Caco-2 (cell line): ENCODE measurements at regions not wholly inside any gene's neighbourhood (a gene's known extent, or its start where the extent isn't known, plus 50 kb on each side); places are given as distances from the start of the nearest gene placed in this dataset.

Experiments used
- BruUV-seq: library from RNA; stranded (reverse); fragments of 400-500 nt; replicated peaks from 2 replicates; lab custom pipeline; 2021; lab: Mats Ljungman, UMichigan
- CTCF ChIA-PET: fragments of 300-600 bp; sonication (Branson Sonifier 250); formaldehyde crosslinking; loops from one replicate; lab custom pipeline; 2022; ENCODE audit warnings: antibody characterized with exemption; lab: Charles Lee
- POLR2A ChIA-PET: fragments of 300-600 bp; sonication (Branson Sonifier 250); formaldehyde crosslinking; loops from one replicate; lab custom pipeline; 2022; ENCODE audit warnings: antibody characterized with exemption; lab: Charles Lee
- DNase-seq, 2 experiments: peaks; one replicate each; pipeline versions ENCODE4 v3.0.0 to v3.0.0-alpha.2; 2020 to 2022
- H3K27me3 ChIP-seq: replicated peaks from 2 replicates; pipeline ENCODE4 v1.6.0; 2011; ENCODE audit warnings: low read length; ENCODE audit not compliant: control insufficient read depth, insufficient read depth
- H3K36me3 ChIP-seq: 2 replicates; pipeline ENCODE4 v1.5.1; 2011; ENCODE audit warnings: low read length; ENCODE audit not compliant: control insufficient read depth, insufficient read depth
- H3K4me1 ChIP-seq: fragments of 250-450 bp; sonication (Bioruptor Pico); 2 replicates; pipeline ENCODE4 v1.5.1; 2020; ENCODE audit warnings: mild to moderate bottlenecking
- H3K4me3 ChIP-seq: 2 replicates; pipeline ENCODE4 v1.5.1; 2011; ENCODE audit warnings: low read depth, mild to moderate bottlenecking, control low read depth, low read length
- H3K9me3 ChIP-seq: fragments of 250-450 bp; sonication (Bioruptor Pico); 2 replicates; pipeline ENCODE4 v1.5.1; 2020; ENCODE audit warnings: mild to moderate bottlenecking, moderate library complexity
- H3K27ac Mint-ChIP-seq: one replicate; pipeline ENCODE4 v1.8.0; 2022; ENCODE audit warnings: mixed read lengths; ENCODE audit not compliant: unreplicated experiment
- H3K27me3 Mint-ChIP-seq: one replicate; pipeline ENCODE4 v1.8.0; 2022; ENCODE audit warnings: mixed read lengths; ENCODE audit not compliant: insufficient read depth, unreplicated experiment
- H3K36me3 Mint-ChIP-seq: one replicate; pipeline ENCODE4 v1.8.0; 2022; ENCODE audit warnings: mild to moderate bottlenecking, mixed read lengths; ENCODE audit not compliant: insufficient read depth, unreplicated experiment
- H3K4me1 Mint-ChIP-seq: one replicate; pipeline ENCODE4 v1.8.0; 2022; ENCODE audit warnings: low read depth, mixed read lengths; ENCODE audit not compliant: unreplicated experiment
- H3K4me3 Mint-ChIP-seq: one replicate; pipeline ENCODE4 v1.8.0; 2022; ENCODE audit warnings: mild to moderate bottlenecking, moderate library complexity, mixed read lengths; ENCODE audit not compliant: unreplicated experiment
- H3K9me3 Mint-ChIP-seq: one replicate; pipeline ENCODE4 v1.8.0; 2022; ENCODE audit warnings: mixed read lengths; ENCODE audit not compliant: unreplicated experiment
- intact Hi-C: fragments of 100-400 bp; cut with micrococcal nuclease; formaldehyde crosslinking; loops from one replicate; pipeline ENCODE4 v1.10.0; 2022; ENCODE audit not compliant: unreplicated experiment
- TF ChIP-seq, protein P1 (sequence below), 2 experiments: fragments of 200-600 bp in 1 of 2; IDR thresholded peaks; 1 replicate in 1 of 2; 2 replicates in 1 of 2; pipeline versions ENCODE4 v1.5.1 to v1.8.0; 2011 to 2022; ENCODE audit warnings: antibody characterized with exemption in 1 of 2, control low read depth in 1 of 2, inconsistent platforms in 1 of 2, low read depth in 1 of 2, low read length in 1 of 2, mild to moderate bottlenecking in 1 of 2, moderate library complexity in 1 of 2; ENCODE audit not compliant: insufficient read depth in 1 of 2, severe bottlenecking in 1 of 2, unreplicated experiment in 1 of 2

DNA sequence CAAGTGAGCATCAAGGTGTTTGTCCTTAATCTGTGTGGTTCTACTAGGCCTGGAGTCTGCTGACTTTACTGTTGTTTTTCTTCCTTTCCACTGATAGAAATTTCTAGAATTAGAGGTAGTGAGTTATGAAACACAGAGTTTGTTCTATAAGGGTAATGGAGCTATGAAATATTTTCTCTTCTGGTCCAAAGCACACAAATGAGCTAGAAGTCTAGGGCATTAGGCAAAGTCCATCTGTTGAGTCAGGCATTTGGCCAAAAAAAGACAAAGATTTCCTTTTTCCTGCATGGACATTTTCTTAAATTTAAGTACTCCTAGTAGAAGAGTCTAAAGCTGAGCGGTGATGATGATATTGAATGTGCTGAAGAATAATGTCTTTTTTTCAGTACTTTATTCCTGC lies 174.3 kb upstream of the STXBP5 start:
- H3K4me3 ChIP-seq: no peak overlapping the region
- H3K9me3 Mint-ChIP-seq: no peaks in the 10 kb centered on the region
- no peak for DNase-seq
- intact Hi-C loops: no loop called here
- no TSS peak for BruUV-seq
- H3K36me3 ChIP-seq: no peaks in the 10 kb centered on the region
- H3K4me1 Mint-ChIP-seq: peaks cover 7% of the 10 kb centered on the region
- no peaks in the 10 kb centered on the region for H3K4me1 ChIP-seq
- no peaks in the 10 kb centered on the region for H3K27me3 ChIP-seq
- H3K27me3 Mint-ChIP-seq: no peaks in the 10 kb centered on the region
- TF ChIP-seq, protein P1, sequence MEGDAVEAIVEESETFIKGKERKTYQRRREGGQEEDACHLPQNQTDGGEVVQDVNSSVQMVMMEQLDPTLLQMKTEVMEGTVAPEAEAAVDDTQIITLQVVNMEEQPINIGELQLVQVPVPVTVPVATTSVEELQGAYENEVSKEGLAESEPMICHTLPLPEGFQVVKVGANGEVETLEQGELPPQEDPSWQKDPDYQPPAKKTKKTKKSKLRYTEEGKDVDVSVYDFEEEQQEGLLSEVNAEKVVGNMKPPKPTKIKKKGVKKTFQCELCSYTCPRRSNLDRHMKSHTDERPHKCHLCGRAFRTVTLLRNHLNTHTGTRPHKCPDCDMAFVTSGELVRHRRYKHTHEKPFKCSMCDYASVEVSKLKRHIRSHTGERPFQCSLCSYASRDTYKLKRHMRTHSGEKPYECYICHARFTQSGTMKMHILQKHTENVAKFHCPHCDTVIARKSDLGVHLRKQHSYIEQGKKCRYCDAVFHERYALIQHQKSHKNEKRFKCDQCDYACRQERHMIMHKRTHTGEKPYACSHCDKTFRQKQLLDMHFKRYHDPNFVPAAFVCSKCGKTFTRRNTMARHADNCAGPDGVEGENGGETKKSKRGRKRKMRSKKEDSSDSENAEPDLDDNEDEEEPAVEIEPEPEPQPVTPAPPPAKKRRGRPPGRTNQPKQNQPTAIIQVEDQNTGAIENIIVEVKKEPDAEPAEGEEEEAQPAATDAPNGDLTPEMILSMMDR (IDR thresholded peaks at IDR 0.05; ENCODE audit: insufficient read depth in 1 of 2, low read depth in 1 of 2, low read length in 1 of 2, severe bottlenecking in 1 of 2, unreplicated experiment in 1 of 2): no peak
- no peaks in the 10 kb centered on the region for H3K36me3 Mint-ChIP-seq
- H3K9me3 ChIP-seq: no peaks in the 10 kb centered on the region
- CTCF ChIA-PET: no interaction called here
- H3K4me3 Mint-ChIP-seq: no peak overlapping the region
- H3K27ac Mint-ChIP-seq: no peak overlapping the region
- POLR2A ChIA-PET: no interaction called here

GRCh38 chr6:147033267-147033666 lies 170.9 kb upstream of the STXBP5 start:
- TF ChIP-seq, protein P1 (IDR thresholded peaks at IDR 0.05; ENCODE audit: insufficient read depth in 1 of 2, low read depth in 1 of 2, low read length in 1 of 2, severe bottlenecking in 1 of 2, unreplicated experiment in 1 of 2): no peak
- H3K36me3 Mint-ChIP-seq: no peaks in the 10 kb centered on the region
- no peak for DNase-seq
- H3K4me1 Mint-ChIP-seq: peaks cover 7% of the 10 kb centered on the region
- intact Hi-C loops: no loop called here
- no peaks in the 10 kb centered on the region for H3K27me3 Mint-ChIP-seq
- Histone ChIP-seq H3K4me3 (no peak overlapping the region), H3K36me3 (no peaks in the 10 kb centered on the region), H3K27me3 (no peaks in the 10 kb centered on the region), H3K9me3 (no peaks in the 10 kb centered on the region), H3K4me1 (no peaks in the 10 kb centered on the region)
- H3K4me3 Mint-ChIP-seq: no peak overlapping the region
- POLR2A ChIA-PET: no interaction called here
- CTCF ChIA-PET: no interaction called here
- no TSS peak for BruUV-seq
- H3K27ac Mint-ChIP-seq: no peak overlapping the region
- H3K9me3 Mint-ChIP-seq: no peaks in the 10 kb centered on the region

DNA sequence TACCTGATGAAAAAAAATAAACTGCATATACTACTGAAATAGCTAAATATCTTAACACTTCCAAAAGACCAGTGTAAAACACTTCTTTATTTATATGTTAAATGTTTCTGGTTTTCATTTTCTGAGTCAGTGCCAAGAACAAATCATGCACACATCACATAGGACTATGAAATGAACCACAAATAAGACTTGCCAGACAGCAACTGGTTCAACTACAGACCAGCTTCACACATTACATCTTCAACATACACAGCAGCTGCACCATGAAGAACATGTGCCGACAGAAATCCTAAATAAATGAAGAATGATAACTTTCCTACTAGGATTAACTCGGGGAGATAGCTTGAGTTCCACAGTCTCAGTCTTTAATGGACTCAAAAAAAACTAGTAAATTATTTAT lies 168.3 kb upstream of the STXBP5 start:
- BruUV-seq: no TSS peak
- TF ChIP-seq, protein P1 (IDR thresholded peaks at IDR 0.05; ENCODE audit: insufficient read depth in 1 of 2, low read depth in 1 of 2, low read length in 1 of 2, severe bottlenecking in 1 of 2, unreplicated experiment in 1 of 2): no peak
- H3K36me3 ChIP-seq: no peaks in the 10 kb centered on the region
- Mint-ChIP-seq H3K9me3 (no peaks in the 10 kb centered on the region), H3K27ac (no peak overlapping the region), H3K36me3 (no peaks in the 10 kb centered on the region), H3K4me3 (no peak overlapping the region), H3K27me3 (no peaks in the 10 kb centered on the region), H3K4me1 (peaks cover 7% of the 10 kb centered on the region)
- ChIA-PET CTCF (no interaction called here), POLR2A (no interaction called here)
- intact Hi-C loops: no loop called here
- H3K27me3 ChIP-seq: no peaks in the 10 kb centered on the region
- H3K4me1 ChIP-seq: no peaks in the 10 kb centered on the region
- DNase-seq: no peak
- H3K4me3 ChIP-seq: no peak overlapping the region
- H3K9me3 ChIP-seq: no peaks in the 10 kb centered on the region
